GM19099 (cell line): ENCODE measurements at regions not wholly inside any gene's neighbourhood (a gene's known extent, or its start where the extent isn't known, plus 50 kb on each side); places are given as distances from the start of the nearest gene placed in this dataset.

Experiments
- POLR2A ChIP-seq: IDR thresholded peaks from 3 replicates; pipeline ENCODE4 v1.6.1; 2011; ENCODE audit warnings: low read depth; ENCODE audit not compliant: insufficient read length; ENCODE audit errors: extremely low read depth

DNA sequence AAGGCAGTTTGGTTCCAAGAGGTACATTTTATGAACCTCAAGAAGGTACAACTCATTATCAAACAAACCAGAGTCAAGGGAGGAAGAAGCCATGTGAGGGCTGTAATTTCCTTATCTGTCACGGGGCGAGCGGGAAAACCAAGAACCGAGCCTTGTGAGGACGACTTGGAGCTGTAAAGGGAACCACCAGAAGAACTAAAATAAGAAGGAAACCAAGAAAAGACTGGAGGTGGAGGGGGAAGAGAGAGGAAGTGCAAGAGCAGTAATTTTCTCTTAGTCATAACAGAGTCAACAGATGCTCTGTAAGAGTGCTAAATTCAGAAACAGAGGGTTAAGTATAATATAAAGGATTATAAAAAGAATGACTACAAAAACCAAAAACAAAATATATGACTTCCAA lies 127.1 kb downstream of the DIRAS2 start:
- TF ChIP-seq POLR2A: no peak

DNA sequence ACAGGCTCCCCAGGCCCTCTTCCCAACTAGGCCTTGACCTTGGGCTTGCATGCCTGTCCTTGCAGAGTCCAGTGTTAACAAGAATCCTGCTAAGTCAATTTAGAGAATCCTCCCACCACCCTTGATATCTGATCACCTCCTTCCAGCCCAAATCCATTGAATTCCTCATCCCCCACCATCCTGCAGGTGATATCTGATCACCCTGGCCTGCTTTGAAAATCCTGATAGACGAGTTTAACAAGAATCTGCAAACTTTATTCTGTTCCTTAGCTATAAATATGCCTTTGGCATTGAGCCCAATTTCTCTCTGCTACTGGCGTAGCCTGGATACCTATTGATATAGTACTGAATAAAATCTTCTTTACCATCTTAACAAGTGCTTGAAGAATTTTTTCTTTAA lies 125.5 kb downstream of the DIRAS2 start:
- TF ChIP-seq POLR2A: no peak

DNA sequence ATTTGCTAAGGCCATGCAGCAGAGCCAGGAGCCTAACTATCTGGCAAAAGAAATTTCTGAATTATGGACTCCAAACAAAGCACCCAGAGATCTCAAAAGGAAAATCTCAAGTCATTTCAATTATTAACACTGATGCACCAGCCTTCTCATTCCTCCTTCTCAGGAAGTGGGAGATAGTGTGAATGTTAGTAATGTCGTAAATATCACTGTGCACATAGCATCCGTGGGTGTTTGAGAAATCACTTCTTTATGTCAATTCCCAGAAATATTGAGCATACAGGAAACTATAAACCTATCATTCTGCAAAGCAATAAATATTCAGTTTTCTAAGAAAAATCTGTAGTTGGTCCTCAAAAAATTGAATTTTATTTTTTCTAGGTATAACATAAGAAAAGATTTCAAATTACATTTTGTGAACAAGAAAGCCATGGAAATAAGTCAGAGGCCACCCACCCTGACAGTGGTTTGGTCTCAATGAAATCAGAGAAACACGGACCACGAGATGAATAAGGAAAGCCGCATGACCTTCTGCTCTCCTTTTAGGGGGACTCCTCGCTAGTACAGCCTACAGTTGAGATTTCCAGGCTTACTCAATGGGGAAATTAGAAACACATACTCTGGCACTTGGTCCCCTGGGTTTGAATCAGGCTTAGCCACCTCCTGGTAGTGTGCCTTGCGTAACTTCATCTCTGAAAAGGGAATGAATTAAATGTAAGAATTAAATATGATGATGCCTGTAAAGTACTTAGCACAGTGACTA lies 120.6 kb downstream of the DIRAS2 start:
- TF ChIP-seq POLR2A: no peak

DNA sequence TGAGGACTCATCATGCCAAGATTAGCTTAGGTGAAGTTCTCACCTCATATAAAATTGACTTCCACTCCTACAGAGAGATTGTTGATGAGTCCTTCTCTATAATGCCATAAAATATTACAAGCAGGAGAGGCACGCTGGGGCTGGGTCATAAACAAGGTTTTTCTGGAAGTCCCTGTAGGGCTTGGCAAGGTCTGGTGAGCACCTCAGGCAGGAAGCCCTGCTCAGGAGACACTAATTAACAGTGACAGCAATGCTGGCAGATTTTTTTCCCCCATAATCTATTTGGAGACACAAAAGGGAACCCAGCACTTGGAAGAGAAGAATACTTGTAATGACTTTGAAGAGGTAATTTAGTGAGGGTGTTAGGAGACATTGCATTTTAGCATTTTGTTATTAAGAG lies 118.7 kb downstream of the DIRAS2 start:
- TF ChIP-seq POLR2A: no peak

DNA sequence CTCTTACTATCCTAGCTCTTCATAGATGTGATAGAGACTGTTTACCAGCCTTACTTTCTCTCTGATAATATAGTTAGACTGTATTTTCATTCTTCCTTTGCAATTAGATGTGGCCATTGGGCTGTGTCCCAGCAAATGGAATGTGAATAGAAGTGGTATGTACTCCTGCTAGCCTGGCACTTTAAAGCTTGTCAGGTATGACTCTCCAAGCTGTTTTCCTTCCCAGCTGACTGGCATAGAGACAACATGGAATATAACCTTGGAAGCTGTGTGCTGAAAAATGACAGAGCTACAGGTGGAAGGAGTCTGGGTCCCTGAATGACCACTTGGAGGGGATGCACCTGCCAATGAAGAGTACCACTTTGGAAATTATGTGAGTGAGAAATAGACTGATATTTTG lies 116.2 kb downstream of the DIRAS2 start:
- no peak for TF ChIP-seq POLR2A

DNA sequence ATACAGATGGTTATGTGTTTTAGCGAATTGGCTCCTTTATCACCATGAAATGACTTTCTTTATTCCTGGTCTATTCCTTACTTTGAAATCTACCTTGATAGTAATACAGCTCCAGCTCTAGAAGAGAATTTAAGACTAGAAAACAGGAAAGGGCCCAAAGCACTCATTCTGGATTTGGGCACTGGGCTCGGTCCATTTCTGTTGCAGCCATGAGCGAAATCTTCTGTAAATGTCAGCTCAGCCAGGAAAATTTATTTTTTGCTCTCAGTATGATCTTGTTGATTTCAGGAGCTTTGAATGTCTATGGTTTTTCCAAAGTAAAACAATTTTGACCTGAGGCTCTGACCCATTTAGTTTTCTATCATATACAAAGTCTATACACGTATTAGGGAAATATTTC lies 104.1 kb downstream of the DIRAS2 start:
- no peak for TF ChIP-seq POLR2A

DNA sequence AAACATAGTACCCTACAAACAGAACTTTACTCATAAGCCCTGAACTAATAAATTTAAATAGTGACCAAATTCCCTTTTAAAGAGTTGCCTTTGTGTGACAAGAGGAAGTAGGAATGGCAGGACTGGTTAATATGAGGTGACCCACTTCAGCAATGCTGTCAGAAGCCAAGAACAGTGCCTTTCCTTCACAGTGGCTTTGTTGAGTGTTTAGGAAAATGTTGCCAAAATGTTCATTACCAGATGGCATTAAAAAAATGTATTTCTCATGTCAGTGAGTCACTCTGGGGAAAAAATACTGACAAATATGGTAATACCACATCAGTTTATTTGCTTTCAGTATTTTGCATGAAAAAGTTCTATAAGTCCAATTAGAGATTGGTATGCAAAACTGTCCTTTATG lies 103.3 kb downstream of the DIRAS2 start:
- TF ChIP-seq POLR2A: no peak

DNA sequence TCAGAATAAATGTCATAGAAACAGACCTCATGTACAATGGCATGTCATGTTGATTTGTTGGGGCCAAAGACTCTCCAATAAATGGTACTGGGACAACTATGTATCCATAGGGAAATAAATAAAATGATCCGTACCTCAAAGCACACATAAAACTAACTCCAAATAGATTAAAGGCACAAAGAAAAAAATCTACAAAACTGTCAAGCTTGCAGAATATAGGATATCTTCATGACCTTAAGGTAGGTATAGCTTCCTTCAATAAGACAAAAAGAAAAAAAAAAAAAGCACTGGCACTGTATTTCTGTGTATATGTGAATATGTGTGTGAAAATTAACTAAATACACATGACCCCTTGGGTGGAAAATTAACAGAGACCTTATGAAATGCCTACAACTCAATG lies 101.9 kb downstream of the DIRAS2 start:
- TF ChIP-seq POLR2A: no peak

DNA sequence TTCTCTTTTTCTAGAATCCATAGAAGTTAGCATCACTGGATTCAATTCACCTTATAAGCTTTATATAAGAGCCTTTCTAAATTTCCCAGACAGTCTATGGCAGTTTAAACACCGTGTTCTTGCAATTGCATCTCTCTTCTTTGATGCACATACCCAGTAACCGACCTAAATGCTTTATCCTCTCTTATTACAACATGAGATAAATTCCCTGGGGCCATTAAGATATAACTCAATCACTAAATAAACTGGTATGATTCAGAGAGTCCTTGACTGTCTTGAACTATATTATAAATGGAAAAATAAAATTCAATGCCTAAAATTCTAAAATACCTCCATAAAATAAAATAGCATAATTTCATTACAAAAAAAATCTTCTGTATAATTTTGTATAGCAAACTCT lies 98.1 kb downstream of the DIRAS2 start:
- no peak for TF ChIP-seq POLR2A

DNA sequence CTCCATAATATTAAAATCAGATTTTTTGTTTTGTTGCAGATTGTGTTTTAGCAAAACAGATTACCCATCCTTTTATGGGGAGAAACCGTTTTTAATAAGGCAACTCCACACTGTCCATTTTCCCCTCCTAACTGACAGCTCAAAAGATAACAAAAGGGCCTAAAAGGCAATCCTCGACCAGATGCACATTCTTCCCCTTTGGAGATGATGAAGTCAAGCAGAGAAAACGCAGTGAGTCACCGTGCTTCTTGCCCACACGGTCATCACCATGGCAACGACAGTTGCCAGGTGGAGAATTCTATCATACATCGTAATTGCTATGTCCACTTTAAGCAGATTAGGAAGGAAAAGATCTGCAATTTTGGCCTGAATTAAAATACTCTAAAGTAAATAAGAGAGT lies 96.4 kb downstream of the DIRAS2 start:
- no peak for TF ChIP-seq POLR2A

DNA sequence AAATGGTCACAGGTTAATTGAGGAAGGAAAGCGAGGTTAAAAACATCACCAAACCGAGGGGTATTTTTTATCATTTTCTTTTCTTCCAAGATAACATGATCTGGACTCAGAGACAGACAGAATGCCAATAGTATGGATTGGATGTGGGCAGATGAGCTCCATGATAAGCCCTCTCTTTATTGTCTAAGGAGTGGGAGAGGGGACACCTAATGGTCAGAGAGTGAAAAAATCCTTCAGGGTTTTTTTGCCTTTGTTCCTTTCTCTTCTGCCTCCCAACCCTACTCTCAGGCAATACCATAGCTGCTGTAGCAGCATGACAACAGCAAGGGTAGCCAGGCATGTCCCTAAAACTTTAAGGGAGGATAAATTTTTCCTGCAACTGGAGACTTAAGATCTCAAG lies 94.7 kb downstream of the DIRAS2 start:
- no peak for TF ChIP-seq POLR2A

DNA sequence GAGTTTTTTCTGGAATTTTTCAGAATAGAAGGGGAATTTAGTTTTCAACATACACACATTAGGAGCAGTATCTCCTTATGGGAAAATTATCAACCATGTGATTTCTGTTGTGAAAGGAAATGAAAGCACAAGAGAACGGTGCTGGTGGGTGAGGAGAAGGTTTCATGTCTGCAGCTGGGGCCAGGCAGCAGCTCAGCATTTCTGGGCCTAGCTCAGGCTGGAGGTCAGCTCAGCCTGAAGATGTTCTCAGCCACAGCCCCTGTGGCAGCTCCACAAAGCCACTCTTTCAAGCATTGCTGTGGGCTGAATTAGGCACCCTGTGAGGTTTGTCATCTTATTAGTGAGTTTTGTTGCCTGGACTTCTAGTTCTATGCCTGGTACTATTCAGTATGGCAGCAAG lies 90.3 kb downstream of the DIRAS2 start:
- TF ChIP-seq POLR2A: no peak

DNA sequence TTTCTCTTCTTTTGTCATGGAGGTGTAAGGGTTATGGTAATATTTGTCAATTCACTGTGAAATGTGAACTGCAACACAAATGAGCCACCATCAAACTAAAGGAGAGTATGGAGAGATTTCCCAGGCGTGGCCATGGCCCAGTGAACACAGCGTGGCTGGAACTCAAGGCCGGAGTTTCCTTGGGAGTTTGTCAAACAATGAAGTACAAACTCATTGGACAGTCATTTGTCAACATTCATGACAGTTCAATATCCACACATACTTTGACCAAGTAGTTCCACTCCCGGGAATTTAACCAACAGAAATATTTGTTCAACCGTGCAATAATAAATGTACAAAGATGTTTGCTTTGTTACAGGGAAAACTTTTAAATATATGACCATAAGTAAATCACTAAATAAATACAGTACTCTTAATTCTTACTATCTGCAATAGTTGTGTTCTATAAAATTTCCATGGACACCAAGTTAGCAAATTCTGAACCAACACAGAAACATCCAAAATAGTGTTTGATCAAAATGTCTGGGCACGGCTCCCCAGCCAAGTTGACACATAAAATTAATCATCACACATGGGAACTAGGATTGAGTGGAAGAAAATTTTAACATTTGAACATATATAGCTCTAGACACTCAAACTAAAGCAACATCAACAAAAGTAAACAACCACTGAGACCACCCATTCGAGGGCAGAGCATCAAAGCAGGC lies 87.1 kb downstream of the DIRAS2 start:
- no peak for TF ChIP-seq POLR2A

DNA sequence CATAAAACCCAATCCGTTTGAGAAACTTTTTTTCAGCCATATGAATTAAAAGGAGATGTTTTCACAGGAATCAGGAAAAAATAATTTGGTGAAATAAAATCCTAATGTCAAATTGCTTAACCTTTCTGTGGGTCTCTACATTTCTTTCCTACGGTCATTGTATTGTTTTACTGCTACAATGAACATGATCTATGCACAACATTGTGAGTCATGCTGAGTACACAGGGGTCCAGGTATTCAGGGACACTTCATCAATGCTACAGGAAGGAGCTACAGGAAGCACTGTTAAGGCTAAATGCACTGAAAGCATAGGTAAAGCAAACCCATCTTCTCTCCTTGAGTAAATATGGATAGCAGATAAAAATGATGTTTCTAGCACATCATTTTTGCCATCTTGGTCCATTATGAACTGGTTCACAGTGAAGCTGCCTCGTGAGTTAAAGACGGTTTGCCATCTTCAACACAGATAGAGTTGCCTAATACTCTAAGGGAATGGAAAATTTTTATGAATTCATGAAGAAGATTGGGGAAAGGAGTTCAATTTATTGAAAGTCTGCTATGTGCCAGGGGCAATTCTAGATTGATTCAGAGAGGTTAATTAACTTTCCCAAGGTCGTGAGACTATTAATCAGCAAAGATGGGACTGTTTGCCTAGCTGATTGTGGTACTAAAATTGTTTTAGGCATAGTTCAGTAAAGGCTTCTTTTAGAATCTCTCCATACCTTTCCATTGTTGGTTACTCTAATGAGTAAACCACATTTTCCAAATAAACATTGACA lies 85.5 kb downstream of the DIRAS2 start:
- no peak for TF ChIP-seq POLR2A
